Adipocyte (in vitro differentiated cells): ENCODE measurements at regions not wholly inside any gene's neighbourhood (a gene's known extent, or its start where the extent isn't known, plus 50 kb on each side); places are given as distances from the start of the nearest gene placed in this dataset.

Source experiments
- DNase-seq: peaks from one replicate; pipeline ENCODE4 v3.0.0-alpha.2; 2015; ENCODE audit warnings: low read depth
- H3K27me3 ChIP-seq: replicated peaks from 2 replicates; pipeline ENCODE4 v1.7.0; 2013; ENCODE audit warnings: mild to moderate bottlenecking, low read length, moderate library complexity; ENCODE audit not compliant: control insufficient read depth, insufficient read depth
- H3K36me3 ChIP-seq: 2 replicates; pipeline ENCODE4 v1.7.0; 2013; ENCODE audit warnings: low read length, mild to moderate bottlenecking, moderate library complexity; ENCODE audit not compliant: control insufficient read depth, insufficient read depth, severe bottlenecking
- H3K4me1 ChIP-seq: 2 replicates; pipeline ENCODE4 v1.7.0; 2013; ENCODE audit warnings: mild to moderate bottlenecking, low read length, moderate library complexity; ENCODE audit not compliant: control insufficient read depth, insufficient read depth
- H3K4me3 ChIP-seq: 2 replicates; pipeline ENCODE4 v1.7.0; 2013; ENCODE audit warnings: mild to moderate bottlenecking, low read length, moderate library complexity
- H3K9ac ChIP-seq: 2 replicates; pipeline ENCODE4 v1.7.0; 2013; ENCODE audit warnings: mild to moderate bottlenecking, low read length, moderate library complexity
- H3K9me3 ChIP-seq: 2 replicates; pipeline ENCODE4 v1.7.0; 2013; ENCODE audit warnings: mild to moderate bottlenecking, low read length, moderate library complexity; ENCODE audit not compliant: control insufficient read depth

GRCh38 chr1:114203595-114204128, 50.0 kb upstream of the SYT6 start:
- Histone ChIP-seq H3K9ac (no peak overlapping the region), H3K36me3 (no peaks in the 10 kb centered on the region), H3K9me3 (no peaks in the 10 kb centered on the region), H3K27me3 (peaks cover 76% of the 10 kb centered on the region), H3K4me1 (no peaks in the 10 kb centered on the region), H3K4me3 (no peak overlapping the region)
- no peak for DNase-seq
